CD8-positive, alpha-beta memory T cell (primary cell): ENCODE measurements at regions not wholly inside any gene's neighbourhood (a gene's known extent, or its start where the extent isn't known, plus 50 kb on each side); places are given as distances from the start of the nearest gene placed in this dataset.
"Not testable (repeated sequence)": the region's sequence is repeated elsewhere in the genome, so short reads cannot be mapped to it uniquely, and the experiment has no call there.

Experiments
- CTCF ChIA-PET: fragments of 350-600 bp; sonication (Branson Sonifier 250); formaldehyde crosslinking; loops from one replicate; lab custom pipeline; 2021; ENCODE audit warnings: antibody characterized with exemption; lab: Charles Lee
- POLR2A ChIA-PET: fragments of 350-600 bp; sonication (Branson Sonifier 250); formaldehyde crosslinking; loops from one replicate; lab custom pipeline; 2021; ENCODE audit warnings: antibody characterized with exemption; lab: Charles Lee
- DNase-seq, 5 donors: peaks; one replicate each; pipeline versions ENCODE4 v3.0.0 to v3.0.0-alpha.2; 2020 to 2022; ENCODE audit warnings: mixed read lengths in 1 of 5
- H3K27ac ChIP-seq: one replicate; pipeline ENCODE4 v1.7.0; 2013; ENCODE audit warnings: low read depth, mild to moderate bottlenecking, low read length, moderate library complexity
- H3K27me3 ChIP-seq: 2 replicates; pipeline ENCODE4 v1.7.0; 2013; ENCODE audit warnings: low read length, mild to moderate bottlenecking; ENCODE audit not compliant: insufficient read depth, poor library complexity, severe bottlenecking
- H3K36me3 ChIP-seq: 2 replicates; pipeline ENCODE4 v1.7.0; 2013; ENCODE audit warnings: mild to moderate bottlenecking, low read length, moderate library complexity; ENCODE audit not compliant: insufficient read depth
- H3K4me1 ChIP-seq: 2 replicates; pipeline ENCODE4 v1.7.0; 2013; ENCODE audit warnings: mild to moderate bottlenecking, low read length, moderate library complexity; ENCODE audit not compliant: insufficient read depth
- H3K4me3 ChIP-seq: 2 replicates; pipeline ENCODE4 v1.7.0; 2013; ENCODE audit warnings: mild to moderate bottlenecking, low read length
- H3K9me3 ChIP-seq: 2 replicates; pipeline ENCODE4 v1.7.0; 2013; ENCODE audit warnings: mild to moderate bottlenecking, low read length
- H3K27ac Mint-ChIP-seq, 8 donors: one replicate each; pipeline ENCODE4 v1.8.0; 2020 to 2021; ENCODE audit warnings: mixed read lengths in 8 of 8, mild to moderate bottlenecking in 6 of 8, inconsistent platforms in 3 of 8, moderate library complexity in 3 of 8
- H3K27me3 Mint-ChIP-seq, 2 donors: one replicate each; pipeline ENCODE4 v1.8.0; 2020 to 2021; ENCODE audit warnings: mixed read lengths in 2 of 2, mild to moderate bottlenecking in 1 of 2, moderate library complexity in 1 of 2
- H3K36me3 Mint-ChIP-seq, 3 donors: one replicate each; pipeline ENCODE4 v1.8.0; 2020 to 2021; ENCODE audit warnings: mixed read lengths in 3 of 3, inconsistent platforms in 1 of 3, mild to moderate bottlenecking in 1 of 3
- H3K4me1 Mint-ChIP-seq, 3 donors: one replicate each; pipeline ENCODE4 v1.8.0; 2020 to 2021; ENCODE audit warnings: mixed read lengths in 3 of 3, inconsistent platforms in 1 of 3, mild to moderate bottlenecking in 1 of 3
- H3K4me3 Mint-ChIP-seq, 7 donors: one replicate each; pipeline ENCODE4 v1.8.0; 2020 to 2021; ENCODE audit warnings: mixed read lengths in 7 of 7, mild to moderate bottlenecking in 6 of 7, moderate library complexity in 4 of 7, inconsistent platforms in 2 of 7
- H3K9me3 Mint-ChIP-seq, 5 donors: one replicate each; pipeline ENCODE4 v1.8.0; 2020 to 2022; ENCODE audit warnings: mixed read lengths in 5 of 5, mild to moderate bottlenecking in 3 of 5, moderate library complexity in 2 of 5, inconsistent platforms in 1 of 5

DNA sequence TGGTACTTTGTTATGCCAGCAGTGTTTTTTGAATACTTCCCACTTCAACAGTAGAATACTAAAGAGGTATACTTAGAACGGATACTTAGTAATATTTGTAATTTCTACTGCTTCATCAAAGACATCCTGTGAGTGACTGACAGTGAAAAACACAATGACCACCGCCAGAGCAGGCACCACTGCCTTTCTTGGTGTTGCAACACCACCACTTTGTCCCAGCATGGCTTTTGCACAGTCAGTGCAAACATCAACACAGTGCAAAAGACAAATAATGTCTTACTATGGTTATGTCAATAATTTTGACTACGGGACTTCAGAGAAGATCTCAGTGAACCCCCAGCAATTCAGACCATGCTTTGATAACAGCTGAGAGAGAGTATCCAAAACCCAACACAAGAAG lies 220.5 kb downstream of the RBM26 start:
- Mint-ChIP-seq H3K9me3 (no peaks in the 10 kb centered on the region), H3K4me3 (no peak overlapping the region), H3K36me3 (no peaks in the 10 kb centered on the region), H3K27me3 (peaks cover 4 to 8% of the 10 kb centered on the region in 2 donors), H3K27ac (no peak overlapping the region), H3K4me1 (no peaks in the 10 kb centered on the region)
- POLR2A ChIA-PET, result no interaction called here
- CTCF ChIA-PET, result no interaction called here
- H3K4me1 ChIP-seq, result no peaks in the 10 kb centered on the region
- no peak for DNase-seq
- H3K27me3 ChIP-seq, result no peaks in the 10 kb centered on the region
- H3K9me3 ChIP-seq, result no peaks in the 10 kb centered on the region
- H3K36me3 ChIP-seq, result no peaks in the 10 kb centered on the region
- H3K27ac ChIP-seq, result no peak overlapping the region
- H3K4me3 ChIP-seq, result no peak overlapping the region

DNA sequence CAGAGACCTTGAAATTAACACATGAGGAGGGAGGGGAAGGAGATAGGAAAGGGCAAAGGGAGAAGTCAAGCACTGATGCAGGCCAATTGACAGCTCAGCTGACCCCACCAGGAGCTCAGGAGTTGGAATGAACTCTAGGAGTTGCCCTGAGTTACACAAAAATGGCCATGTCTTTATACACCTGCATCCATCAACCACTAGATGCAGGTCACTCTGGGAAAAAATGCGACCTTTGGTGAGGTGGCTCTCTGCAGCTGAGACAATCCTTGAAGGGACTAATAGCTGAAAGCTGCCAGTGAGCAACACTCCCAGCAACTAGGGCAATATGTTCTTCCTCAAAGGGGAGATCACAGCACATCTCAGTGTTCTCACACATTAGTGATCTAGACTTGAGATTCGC lies 222.8 kb downstream of the RBM26 start:
- DNase-seq, result no peak
- Histone ChIP-seq H3K4me1 (no peaks in the 10 kb centered on the region), H3K36me3 (no peaks in the 10 kb centered on the region), H3K27ac (no peak overlapping the region), H3K27me3 (no peaks in the 10 kb centered on the region), H3K4me3 (no peak overlapping the region), H3K9me3 (no peaks in the 10 kb centered on the region)
- Mint-ChIP-seq H3K9me3 (peaks cover 0 to 2% (median 0%) of the 10 kb centered on the region in 5 donors), H3K4me1 (no peaks in the 10 kb centered on the region), H3K27ac (no peak overlapping the region), H3K4me3 (no peak overlapping the region), H3K36me3 (no peaks in the 10 kb centered on the region), H3K27me3 (peaks cover 2 to 16% of the 10 kb centered on the region in 2 donors)
- ChIA-PET POLR2A (no interaction called here), CTCF (no interaction called here)

GRCh38 chr13:79173691-79174090 lies 232.4 kb downstream of the RBM26 start:
- H3K4me3 Mint-ChIP-seq, H3K4me3 ChIP-seq, H3K4me1 ChIP-seq, H3K36me3 Mint-ChIP-seq, H3K9me3 ChIP-seq, H3K27ac Mint-ChIP-seq, POLR2A ChIA-PET, H3K36me3 ChIP-seq, H3K27ac ChIP-seq, H3K4me1 Mint-ChIP-seq, H3K27me3 ChIP-seq, CTCF ChIA-PET, DNase-seq: not testable (repeated sequence)
- peaks cover 10 to 43% of the 10 kb centered on the region in 2 donors for H3K27me3 Mint-ChIP-seq
- H3K9me3 Mint-ChIP-seq, result peaks cover 12 to 25% (median 21%) of the 10 kb centered on the region in 5 donors

GRCh38 chr13:79172924-79173323 lies 233.1 kb downstream of the RBM26 start:
- Mint-ChIP-seq H3K27me3 (peaks cover 9 to 48% of the 10 kb centered on the region in 2 donors), H3K9me3 (peaks cover 15 to 29% (median 24%) of the 10 kb centered on the region in 5 donors)
- H3K27ac ChIP-seq, DNase-seq, H3K4me1 Mint-ChIP-seq, H3K4me1 ChIP-seq, POLR2A ChIA-PET, H3K4me3 Mint-ChIP-seq, H3K27ac Mint-ChIP-seq, CTCF ChIA-PET, H3K36me3 ChIP-seq, H3K27me3 ChIP-seq, H3K4me3 ChIP-seq, H3K36me3 Mint-ChIP-seq, H3K9me3 ChIP-seq: not testable (repeated sequence)

GRCh38 chr13:79171141-79172061 lies 234.7 kb downstream of the RBM26 start:
- H3K4me1 Mint-ChIP-seq, result no peaks in the 10 kb centered on the region

GRCh38 chr13:79160818-79161217 lies 245.2 kb downstream of the RBM26 start:
- CTCF ChIA-PET, result no interaction called here
- Mint-ChIP-seq H3K4me1 (no peaks in the 10 kb centered on the region), H3K36me3 (peaks cover 0 to 4% (median 2%) of the 10 kb centered on the region in 3 donors), H3K27ac (no peak overlapping the region), H3K9me3 (no peaks in the 10 kb centered on the region), H3K4me3 (no peak overlapping the region), H3K27me3 (peaks cover 7 to 14% of the 10 kb centered on the region in 2 donors)
- H3K9me3 ChIP-seq, result no peaks in the 10 kb centered on the region
- POLR2A ChIA-PET, result no interaction called here
- H3K36me3 ChIP-seq, result no peaks in the 10 kb centered on the region
- H3K27me3 ChIP-seq, result no peaks in the 10 kb centered on the region
- DNase-seq, result no peak
- H3K4me1 ChIP-seq, result no peaks in the 10 kb centered on the region
- no peak overlapping the region for H3K27ac ChIP-seq
- H3K4me3 ChIP-seq, result no peak overlapping the region

More at GRCh38 chr13:79171141-79172061, 234.7 kb downstream of the RBM26 start:
- no peaks in the 10 kb centered on the region for H3K9me3 ChIP-seq
- no peak for DNase-seq
- Mint-ChIP-seq H3K36me3 (peaks cover 0 to 12% (median 2%) of the 10 kb centered on the region in 3 donors), H3K27ac (no peak overlapping the region), H3K4me3 (no peak overlapping the region), H3K27me3 (peaks cover 4 to 45% of the 10 kb centered on the region in 2 donors), H3K9me3 (peaks cover 15 to 33% (median 24%) of the 10 kb centered on the region in 5 donors)
- CTCF ChIA-PET, result no interaction called here
- POLR2A ChIA-PET, result no interaction called here
- H3K36me3 ChIP-seq, result no peaks in the 10 kb centered on the region
- no peak overlapping the region for H3K4me3 ChIP-seq
- H3K27me3 ChIP-seq, result no peaks in the 10 kb centered on the region
- no peaks in the 10 kb centered on the region for H3K4me1 ChIP-seq
- no peak overlapping the region for H3K27ac ChIP-seq

GRCh38 chr13:79155883-79156282 lies 250.2 kb downstream of the RBM26 start:
- DNase-seq, result no peak
- Mint-ChIP-seq H3K36me3 (peaks cover 0 to 4% (median 0%) of the 10 kb centered on the region in 3 donors), H3K4me1 (no peaks in the 10 kb centered on the region), H3K27ac (no peak overlapping the region), H3K4me3 (no peak overlapping the region), H3K27me3 (peaks cover 12 to 32% of the 10 kb centered on the region in 2 donors), H3K9me3 (peaks cover 0 to 1% (median 0%) of the 10 kb centered on the region in 5 donors)
- Histone ChIP-seq H3K4me3 (no peak overlapping the region), H3K27me3 (no peaks in the 10 kb centered on the region), H3K4me1 (no peaks in the 10 kb centered on the region), H3K9me3 (no peaks in the 10 kb centered on the region), H3K27ac (no peak overlapping the region), H3K36me3 (no peaks in the 10 kb centered on the region)
- POLR2A ChIA-PET, result no interaction called here
- CTCF ChIA-PET, result no interaction called here

- H3K4me3 Mint-ChIP-seq, result no peak overlapping the region
- peaks cover 0 to 5% (median 1%) of the 10 kb centered on the region in 5 donors for H3K9me3 Mint-ChIP-seq
- no peak overlapping the region for H3K27ac Mint-ChIP-seq
- H3K4me3 ChIP-seq, result no peak overlapping the region
- no peaks in the 10 kb centered on the region for H3K4me1 ChIP-seq
- no peak for DNase-seq
- POLR2A ChIA-PET, result no interaction called here
- peaks cover 11 to 25% of the 10 kb centered on the region in 2 donors for H3K27me3 Mint-ChIP-seq
- H3K4me1 Mint-ChIP-seq, result no peaks in the 10 kb centered on the region
- H3K27ac ChIP-seq, result no peak overlapping the region
- no peaks in the 10 kb centered on the region for H3K27me3 ChIP-seq
- peaks cover 0 to 3% (median 0%) of the 10 kb centered on the region in 3 donors for H3K36me3 Mint-ChIP-seq
- H3K36me3 ChIP-seq, result no peaks in the 10 kb centered on the region
- CTCF ChIA-PET, result no interaction called here
- no peaks in the 10 kb centered on the region for H3K9me3 ChIP-seq
These were observed 256.8 kb downstream of the RBM26 start for GRCh38 chr13:79149210-79149609.
